NCI-H1930 (cell line): ENCODE measurements at regions not wholly inside any gene's neighbourhood (a gene's known extent, or its start where the extent isn't known, plus 50 kb on each side); places are given as distances from the start of the nearest gene placed in this dataset.
A peak's percentile ranks its signal among the peaks of the same experiment; 100 is the strongest.
"Not testable (repeated sequence)": the region's sequence is repeated elsewhere in the genome, so short reads cannot be mapped to it uniquely, and the experiment has no call there.

ENCODE experiments used
- DNase-seq, 2 experiments: peaks; one replicate each; lab custom pipeline; 2025; lab: John Stamatoyannopoulos, UW

DNA sequence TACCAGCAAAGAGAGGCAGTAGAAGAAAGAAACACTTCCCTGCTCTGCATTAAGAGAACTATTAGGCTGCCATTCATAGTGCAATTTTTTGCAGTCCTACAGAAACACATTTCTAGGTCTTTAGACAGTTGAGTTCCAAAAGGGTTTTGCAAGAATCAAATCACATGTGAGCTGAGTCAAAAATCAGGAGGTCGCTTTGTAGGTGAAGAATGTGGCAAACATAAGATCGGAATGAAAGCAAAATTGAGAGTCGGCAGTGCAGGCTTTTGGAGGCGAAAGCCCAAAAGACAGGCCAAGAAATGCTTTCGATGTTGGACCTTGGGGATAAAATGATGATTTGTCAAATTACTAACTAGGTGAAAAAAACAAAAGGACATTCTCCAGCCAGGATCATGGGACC, 213.5 kb upstream of the NRIP1 start:
- DNase-seq = no peak

- no peak for DNase-seq
These were observed 214.1 kb upstream of the NRIP1 start for GRCh38 chr21:15278851-15279250.

DNA sequence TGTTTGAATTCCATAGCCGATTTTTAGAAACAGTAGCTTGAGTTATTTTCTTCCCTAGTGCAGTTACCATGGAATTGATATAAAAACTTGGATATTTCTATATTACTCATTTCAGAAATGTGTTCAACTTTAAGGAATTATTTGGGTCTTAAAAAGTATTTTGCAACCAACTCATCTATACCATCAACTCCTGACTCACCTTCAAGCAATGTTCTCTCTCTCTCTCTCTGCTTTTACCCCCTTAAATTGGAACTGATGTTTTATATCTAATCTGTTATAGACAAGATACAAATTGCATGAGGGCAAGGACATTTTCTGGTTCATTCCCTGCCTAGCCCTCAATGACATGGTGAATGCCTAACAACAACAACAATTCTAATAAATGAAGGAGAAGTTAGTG, 214.7 kb upstream of the NRIP1 start:
- no peak for DNase-seq

DNA sequence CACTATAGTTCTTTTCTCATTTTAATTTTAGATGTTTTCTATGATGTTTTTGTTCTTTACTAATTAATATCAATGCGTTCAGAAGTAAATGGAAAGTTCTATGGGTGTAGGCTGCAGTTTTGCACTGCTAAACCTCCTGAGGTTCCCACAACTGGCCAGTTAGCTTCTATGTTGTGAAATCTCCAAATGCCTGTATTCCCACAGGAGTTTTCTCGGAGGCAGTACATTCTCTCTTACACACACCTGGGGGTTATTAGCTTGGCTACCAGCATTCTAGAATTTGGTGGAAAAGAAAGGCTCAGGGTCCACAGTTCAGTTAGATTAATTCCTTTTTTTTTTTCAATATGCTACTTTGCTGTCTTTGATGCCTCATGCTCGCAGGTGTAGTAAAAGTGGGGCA, 216.9 kb upstream of the NRIP1 start:
- no peak for DNase-seq

GRCh38 chr21:15282665-15283064, 217.9 kb upstream of the NRIP1 start:
- DNase-seq = no peak

DNA sequence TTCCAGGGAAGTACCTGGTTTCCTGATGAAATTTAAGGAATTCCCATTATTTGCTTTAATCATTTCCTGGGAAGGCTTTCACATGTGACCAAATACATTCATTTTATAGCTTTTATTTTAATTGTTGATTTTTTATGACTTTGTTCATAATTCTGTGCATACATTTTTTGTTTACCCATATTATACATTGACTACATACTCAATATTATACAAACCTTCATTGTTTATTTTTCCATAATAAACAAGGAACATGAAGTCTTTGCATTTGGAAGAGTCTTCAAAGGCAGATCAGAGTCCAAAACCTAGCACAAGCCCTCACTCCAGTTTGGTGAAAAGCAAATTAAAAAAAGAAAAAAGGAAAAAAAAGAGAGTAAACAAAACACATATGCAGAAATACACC, 218.3 kb upstream of the NRIP1 start:
- DNase-seq = no peak

- no peak for DNase-seq
These were observed 219.0 kb upstream of the NRIP1 start for GRCh38 chr21:15283789-15284188.

DNA sequence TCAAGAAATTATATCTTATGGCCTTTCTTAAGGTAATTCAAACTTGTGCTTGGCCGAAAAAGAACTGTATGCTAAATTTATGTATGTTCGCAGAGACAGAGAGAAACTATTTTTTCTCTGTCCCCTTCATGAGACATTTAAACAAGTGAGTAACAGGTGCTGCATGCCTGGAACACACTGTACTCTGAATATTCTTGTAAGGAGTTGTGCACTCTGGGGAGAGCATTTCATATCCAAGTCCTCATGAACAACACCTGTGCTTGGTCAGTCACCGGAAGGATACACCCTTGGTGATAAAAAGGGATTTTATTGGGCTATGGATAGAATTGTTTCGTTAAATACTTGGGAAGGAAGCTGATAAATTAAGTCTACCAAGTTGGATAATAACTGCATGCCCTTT, 220.8 kb upstream of the NRIP1 start:
- no peak for DNase-seq

GRCh38 chr21:15289246-15289645, 224.4 kb upstream of the NRIP1 start:
- no peak for DNase-seq

GRCh38 chr21:15289896-15290841, 225.4 kb upstream of the NRIP1 start:
- DNase-seq = peak; percentile 30 to 35

DNA sequence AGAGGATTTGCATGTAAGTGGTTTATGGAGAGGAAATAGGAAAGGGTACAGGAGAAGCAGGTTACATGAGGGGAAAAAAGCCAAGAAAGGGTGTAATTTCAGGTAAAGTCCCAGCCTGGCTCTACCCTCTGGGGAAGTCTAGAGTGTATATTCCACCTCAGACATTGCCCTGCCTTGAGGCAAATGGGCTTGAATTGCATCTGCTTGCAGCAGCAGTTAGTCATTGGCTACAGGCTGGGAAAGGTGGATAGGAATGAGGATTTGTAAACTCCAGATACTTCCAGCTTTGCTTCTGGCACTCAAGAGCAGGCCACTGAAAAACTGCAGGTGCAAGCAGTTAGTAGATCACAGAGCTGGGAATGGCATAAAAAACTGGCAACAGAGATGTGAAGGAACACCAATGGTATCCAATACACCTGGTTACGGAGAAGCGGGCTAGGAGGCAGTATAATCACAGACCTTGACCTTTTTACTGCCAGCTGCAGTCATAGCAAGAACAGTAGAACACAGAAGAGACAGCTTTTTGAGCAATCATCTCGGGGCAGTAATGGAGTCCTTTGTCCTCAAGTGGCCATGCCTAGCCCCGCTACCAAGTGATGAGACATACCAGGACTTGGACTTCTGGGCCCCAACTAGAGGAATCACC, 226.9 kb upstream of the NRIP1 start:
- DNase-seq = no peak

- DNase-seq = no peak
These were observed 228.4 kb upstream of the NRIP1 start for GRCh38 chr21:15293240-15293639.

GRCh38 chr21:15295875-15296274, 231.1 kb upstream of the NRIP1 start:
- no peak for DNase-seq

- DNase-seq = no peak
These were observed 233.0 kb upstream of the NRIP1 start for GRCh38 chr21:15297824-15298223.

DNA sequence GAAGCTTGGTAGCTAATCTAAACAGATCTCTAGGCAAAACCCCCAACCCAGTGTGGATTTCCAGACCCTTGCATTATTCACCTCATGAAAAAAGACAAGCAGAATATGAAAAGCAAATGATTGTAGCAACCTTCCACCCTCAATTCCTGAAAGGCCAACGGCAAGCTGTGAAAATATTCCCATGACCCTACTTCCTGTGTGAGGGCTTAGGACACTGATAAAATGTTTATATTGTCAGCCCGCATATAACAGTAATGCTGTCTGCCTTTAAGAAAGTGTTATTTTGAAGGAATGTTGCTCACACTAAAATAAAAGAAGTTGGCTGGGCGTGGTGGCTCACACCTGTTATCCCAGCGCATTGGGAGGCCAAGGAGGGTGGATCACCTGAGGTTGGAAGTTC, 233.5 kb upstream of the NRIP1 start:
- DNase-seq = no peak

GRCh38 chr21:15298755-15299154, 234.0 kb upstream of the NRIP1 start:
- not testable (repeated sequence) for DNase-seq

DNA sequence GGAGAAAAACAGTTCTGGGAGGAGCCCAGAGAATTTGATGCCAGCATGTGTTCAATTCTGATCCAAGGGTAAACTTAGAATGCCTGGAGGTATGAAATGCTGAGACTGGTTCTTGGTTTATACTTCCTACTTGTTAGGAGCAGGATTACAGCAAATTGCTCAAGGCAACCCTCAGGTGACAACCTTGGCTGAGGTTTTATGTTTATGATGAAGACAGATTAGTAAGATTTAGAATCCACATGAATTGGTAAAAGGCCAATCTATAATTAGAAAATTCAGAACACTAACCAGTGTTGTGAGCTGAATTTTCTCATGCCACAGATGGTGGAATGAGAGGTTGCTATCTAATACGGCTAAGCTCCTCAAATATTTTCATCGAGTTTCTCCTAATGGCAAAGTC, 235.3 kb upstream of the NRIP1 start:
- no peak for DNase-seq

- DNase-seq = no peak
These were observed 236.2 kb upstream of the NRIP1 start for GRCh38 chr21:15301014-15301413.

DNA sequence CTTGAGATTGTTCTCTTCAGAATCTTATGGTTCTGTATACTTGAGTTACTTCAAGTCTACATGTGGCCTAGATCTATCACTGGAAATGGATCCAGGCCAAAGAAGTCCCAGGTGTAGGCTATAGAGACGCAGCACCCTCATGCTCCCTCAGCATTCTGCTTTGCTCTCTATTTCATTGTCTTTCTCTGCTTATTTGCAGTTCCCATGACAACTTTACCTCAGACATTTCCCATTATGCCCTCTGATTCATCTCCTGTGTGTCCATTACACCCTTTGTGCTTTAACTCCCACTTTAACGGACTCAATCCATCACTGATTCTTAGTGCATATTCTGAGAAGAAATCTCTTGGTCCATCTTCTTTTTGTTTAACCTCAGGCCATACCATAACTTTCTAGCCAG, 236.9 kb upstream of the NRIP1 start:
- no peak for DNase-seq

DNA sequence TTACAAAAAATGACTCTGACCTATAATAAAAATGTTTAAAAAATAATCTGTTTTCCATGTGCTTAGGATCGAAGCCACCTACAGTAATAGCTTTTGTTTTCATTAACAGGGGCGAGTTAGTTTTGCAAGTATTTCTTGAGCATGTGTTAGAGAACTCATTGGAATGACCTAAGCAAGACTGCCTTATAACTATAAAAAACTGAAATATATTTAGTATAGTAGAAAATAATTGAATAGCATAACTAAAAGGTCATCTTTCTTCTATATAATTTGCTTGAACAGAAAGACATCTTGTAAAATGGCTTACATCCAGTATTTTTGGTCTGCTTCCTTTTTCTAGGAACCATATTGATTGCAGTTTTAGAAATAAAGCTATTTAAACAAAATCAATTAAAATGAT, 241.5 kb upstream of the NRIP1 start:
- DNase-seq = no peak

DNA sequence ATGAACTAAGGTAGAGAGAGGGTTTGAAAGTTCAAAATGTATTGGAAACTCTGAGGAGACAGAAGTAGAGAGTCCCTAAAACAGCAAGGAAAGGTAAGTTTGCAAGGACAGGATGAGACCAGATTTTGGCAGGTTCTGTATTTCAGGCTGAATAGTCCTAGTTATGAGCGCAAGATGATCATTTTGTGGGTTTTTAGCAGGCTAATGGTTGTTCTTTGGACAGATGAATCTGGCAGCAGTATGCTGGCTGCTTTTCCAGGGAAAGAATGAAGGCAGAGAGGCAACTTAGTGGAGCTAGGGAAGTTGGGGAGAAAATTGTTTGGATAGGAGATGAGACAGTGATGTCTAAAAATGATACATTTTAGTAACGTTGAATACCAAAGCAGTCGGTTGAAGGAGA, 243.5 kb upstream of the NRIP1 start:
- no peak for DNase-seq

- DNase-seq = no peak
These were observed 244.3 kb upstream of the NRIP1 start for GRCh38 chr21:15309022-15309590.

- DNase-seq = no peak
These were observed 244.9 kb upstream of the NRIP1 start for GRCh38 chr21:15309721-15310120.
